GM19372 (cell line): ENCODE measurements at regions not wholly inside any gene's neighbourhood (a gene's known extent, or its start where the extent isn't known, plus 50 kb on each side); places are given as distances from the start of the nearest gene placed in this dataset.

Experiments
- ATAC-seq: cut with Tn5 transposase; IDR thresholded peaks from one replicate; pipeline ENCODE4 v1.9.1; 2021; ENCODE audit warnings: mild to moderate bottlenecking, low read depth, moderate library complexity; ENCODE audit not compliant: unreplicated experiment

DNA sequence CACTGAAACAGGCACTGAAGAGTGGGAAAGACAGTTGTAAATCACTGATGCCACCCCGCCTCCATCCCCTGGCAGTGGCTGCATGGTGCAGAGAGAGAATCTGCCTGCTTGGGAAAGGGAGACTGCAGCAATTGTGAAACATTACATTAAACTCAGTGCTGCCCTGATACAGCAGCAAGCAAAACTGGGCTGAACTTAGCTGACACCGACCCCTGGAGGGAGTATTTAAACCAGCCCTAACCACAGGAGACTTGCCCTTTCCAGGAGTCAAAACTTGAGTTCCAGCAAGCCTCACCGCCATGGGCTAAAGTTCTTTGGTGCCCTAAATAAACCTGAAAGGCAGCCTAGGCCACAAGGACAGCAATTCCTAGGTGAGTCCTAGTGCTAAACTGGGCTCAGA, 109.4 kb upstream of the PLPP4 start:
- no peak for ATAC-seq

DNA sequence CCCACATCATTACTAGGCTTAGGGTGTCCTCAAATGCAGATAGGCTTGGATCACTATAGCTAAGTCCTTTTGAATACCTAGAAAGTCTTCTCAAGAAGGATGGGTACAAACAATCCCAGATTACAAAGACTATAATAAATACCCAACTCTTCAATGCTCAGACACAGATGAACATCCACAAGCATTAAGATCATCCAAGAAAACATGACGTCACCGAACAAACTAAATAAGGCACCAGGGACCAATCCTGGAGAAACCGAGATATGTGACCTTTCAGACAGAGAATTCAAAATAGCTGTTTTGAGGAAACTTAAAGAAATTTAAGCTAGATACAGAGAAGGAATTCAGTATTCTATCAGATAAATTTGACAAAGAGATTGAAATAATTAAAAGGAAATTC, 108.0 kb upstream of the PLPP4 start:
- ATAC-seq, result no peak

DNA sequence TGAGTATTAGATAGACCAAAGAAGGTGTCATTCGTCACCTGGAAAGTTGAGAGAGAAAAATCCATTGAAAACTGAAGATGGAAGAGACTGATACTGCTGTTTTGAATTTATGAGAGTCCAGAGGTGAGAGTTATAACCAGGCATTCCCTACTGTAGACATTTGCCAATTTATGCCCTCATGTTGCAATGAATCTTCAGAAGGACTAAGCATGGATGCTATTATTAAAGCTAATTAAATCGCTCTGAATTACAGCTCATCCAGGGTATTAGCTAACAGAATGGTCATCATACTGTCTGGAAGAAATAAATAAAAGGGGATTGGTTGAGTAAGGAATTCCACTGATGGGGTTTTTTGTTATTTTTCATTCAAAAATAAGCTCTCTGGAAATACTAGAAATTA, 101.6 kb upstream of the PLPP4 start:
- no peak for ATAC-seq

DNA sequence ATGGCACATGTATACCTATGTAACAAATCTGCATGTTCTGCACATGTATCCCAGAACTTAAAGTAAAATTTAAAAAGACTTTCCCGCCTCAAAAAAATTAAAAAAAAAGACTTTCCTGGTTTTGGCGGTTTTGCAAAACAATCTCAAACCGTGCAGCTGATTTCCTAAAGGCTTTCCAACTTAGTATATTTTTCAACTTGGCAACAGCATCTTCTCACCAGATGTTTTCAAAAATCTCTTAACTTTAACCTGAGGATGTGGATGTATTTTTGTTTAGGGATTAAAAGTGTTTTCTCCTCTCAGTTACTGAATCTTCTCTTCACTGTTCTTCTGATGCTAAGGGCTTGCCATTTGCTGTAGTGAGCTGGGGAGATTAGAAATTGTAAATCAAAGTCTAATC, 96.5 kb upstream of the PLPP4 start:
- ATAC-seq, result no peak

- ATAC-seq, result no peak
Measured at GRCh38 chr10:120365872-120366271, 91.2 kb upstream of the PLPP4 start.

- no peak for ATAC-seq
Measured at GRCh38 chr10:120367341-120367740, 89.7 kb upstream of the PLPP4 start.

- ATAC-seq, result no peak
Measured at GRCh38 chr10:120368338-120368737, 88.7 kb upstream of the PLPP4 start.

DNA sequence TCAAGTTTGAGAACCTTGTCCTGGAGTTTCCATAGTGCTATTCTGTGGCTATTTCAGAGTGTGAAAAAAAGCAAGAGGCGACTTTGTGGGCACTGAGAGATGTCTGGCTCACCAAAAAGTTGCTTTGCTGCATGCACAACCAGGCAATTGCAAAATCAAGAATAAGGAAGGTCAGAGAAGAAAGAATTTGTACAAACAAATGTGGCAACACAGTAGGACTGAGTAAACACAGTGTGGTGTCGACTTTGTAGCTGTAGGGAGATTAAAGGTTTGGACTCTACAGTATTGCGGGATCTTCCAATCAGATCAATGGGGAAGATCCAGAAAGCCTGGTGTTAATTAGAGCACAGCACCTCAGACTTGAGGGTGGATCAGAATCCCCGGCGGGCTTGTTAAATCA, 88.1 kb upstream of the PLPP4 start:
- ATAC-seq, result no peak

- no peak for ATAC-seq
Measured at GRCh38 chr10:120369856-120370276, 87.2 kb upstream of the PLPP4 start.

DNA sequence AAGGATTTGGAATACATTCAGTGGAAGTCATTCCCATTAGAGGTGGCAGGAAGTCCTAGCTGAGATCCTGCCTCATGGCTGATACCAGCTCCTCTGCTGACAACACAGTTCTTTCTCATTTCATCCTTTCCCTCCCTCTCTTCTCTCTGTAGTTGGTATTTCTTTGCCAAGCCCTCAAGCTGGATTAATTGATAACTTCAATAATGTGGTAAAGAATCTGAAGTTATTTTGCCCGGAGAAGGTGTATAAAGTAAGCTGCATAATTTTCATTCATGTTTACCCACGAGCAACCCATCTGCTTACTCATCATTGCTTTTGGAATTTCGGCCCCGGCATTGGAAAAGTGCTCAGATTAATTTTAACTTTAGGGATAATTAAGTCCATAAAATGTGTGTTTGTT, 85.2 kb upstream of the PLPP4 start:
- no peak for ATAC-seq

- no peak for ATAC-seq
Measured at GRCh38 chr10:120372917-120373316, 84.1 kb upstream of the PLPP4 start.

- no peak for ATAC-seq
Measured at GRCh38 chr10:120375666-120376065, 81.4 kb upstream of the PLPP4 start.

DNA sequence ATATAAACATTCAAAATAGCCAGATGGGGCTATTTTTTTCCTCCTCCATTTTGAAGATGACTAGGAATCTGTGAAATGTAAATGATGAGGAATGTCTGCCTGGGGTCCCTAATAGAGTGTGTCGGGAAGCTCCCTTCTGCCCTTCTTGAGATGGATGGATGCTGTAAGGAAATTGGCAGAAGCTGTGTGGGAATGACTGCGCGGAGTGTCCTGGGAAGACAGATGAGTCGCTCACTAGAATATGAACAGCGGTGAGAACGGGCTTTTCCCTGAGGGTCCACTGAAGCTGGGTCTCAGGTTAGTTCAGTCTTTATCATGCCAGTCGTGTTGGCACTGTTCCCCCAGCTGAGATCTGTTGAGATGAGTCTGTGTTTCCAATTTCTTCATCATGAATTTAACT, 75.1 kb upstream of the PLPP4 start:
- no peak for ATAC-seq

DNA sequence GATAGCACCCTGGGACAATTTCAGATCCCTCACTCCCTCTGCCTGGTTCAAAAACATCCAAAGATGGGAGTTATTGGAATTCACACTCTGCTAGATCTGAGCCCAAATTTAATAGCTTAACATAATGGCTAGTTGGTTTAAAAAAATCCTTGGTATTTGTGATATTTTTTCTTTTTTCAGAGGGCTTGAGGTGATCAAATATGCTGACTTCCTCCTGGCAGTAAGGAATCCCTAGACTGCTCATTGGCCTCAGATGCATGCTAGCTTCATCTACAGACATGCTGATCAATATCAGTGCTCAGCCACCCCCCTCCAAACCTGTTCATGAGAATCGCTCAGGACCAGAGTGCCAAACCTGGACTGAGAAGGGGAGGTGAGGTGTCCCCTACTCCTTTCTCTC, 74.7 kb upstream of the PLPP4 start:
- no peak for ATAC-seq

DNA sequence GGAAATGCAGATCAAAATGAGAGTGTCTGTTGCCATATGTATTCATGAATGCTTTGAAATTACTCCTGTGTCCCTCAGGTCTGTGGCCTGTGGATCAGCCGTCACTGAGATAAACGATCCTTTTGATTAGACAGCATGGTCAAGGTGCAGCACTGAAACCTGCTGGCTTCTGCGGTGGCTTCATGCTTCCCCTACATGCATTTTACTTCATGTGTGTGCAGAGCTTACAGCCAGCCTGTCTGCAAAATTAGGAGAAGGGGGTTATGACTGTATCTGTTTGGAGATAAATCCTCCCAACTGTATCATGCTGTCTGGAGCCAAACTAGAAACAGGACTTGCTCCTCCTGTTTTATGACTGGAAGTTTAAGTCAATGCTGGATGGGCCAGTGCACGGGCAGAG, 71.0 kb upstream of the PLPP4 start:
- no peak for ATAC-seq

DNA sequence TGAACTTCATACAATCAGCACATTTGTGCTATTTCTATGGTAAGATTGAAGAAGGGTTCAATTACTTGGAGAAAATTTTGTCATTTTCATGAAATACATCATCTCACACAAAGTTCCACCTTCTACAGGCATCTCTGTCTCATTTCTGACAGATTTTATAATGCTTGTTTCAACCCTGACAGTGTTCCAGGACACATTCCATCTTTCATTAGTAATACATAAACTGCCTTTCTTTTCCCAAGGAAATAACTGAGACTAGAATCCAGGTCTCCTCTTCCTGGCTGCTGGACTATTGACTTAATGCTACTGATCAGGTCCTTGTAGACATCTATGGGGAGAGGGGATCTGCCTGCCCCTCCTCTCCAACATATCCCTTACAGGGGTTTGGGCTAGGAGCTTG, 70.1 kb upstream of the PLPP4 start:
- no peak for ATAC-seq

DNA sequence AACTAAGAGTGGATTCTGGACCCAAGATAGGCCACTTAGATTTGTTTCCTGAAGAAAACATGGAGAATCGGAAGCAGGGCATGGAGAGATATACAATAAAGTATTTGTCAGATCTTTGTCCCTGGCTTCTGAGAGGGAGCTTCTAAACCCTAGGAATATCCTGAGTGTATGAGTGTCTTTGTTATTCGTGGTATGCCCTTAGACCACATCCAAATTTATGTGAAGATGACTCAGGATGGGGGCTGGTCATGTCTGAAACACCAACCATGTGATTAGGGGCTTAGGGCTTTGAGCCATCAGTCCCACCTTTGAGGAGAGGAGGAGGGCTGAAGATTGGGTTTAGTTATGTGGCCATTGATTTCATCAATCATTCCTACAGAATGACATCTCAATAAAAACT, 69.7 kb upstream of the PLPP4 start:
- ATAC-seq, result no peak

- ATAC-seq, result no peak
Measured at GRCh38 chr10:120392245-120392644, 64.8 kb upstream of the PLPP4 start.

DNA sequence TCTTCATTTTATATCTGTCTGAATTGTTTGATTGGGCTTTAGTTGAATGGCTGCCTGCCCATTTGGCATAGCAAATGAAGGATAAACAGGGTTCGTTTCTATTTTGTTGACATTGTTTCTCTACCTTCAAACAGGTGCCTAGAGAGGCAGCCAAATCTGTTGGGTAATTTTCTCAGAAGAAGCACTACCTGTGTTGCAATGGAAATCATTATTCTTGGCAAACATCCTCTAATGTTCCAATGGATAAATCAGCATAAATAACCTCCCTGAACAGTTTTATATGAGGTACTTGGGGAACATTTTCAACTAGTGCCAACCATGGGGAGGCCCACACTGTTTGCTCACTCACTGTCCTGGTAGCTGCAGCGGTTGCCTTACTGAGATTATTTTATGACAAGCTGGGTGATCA, 64.4 kb upstream of the PLPP4 start:
- no peak for ATAC-seq

- no peak for ATAC-seq
Measured at GRCh38 chr10:120394446-120394845, 62.6 kb upstream of the PLPP4 start.

- ATAC-seq, result no peak
Measured at GRCh38 chr10:120396228-120396627, 60.8 kb upstream of the PLPP4 start.

DNA sequence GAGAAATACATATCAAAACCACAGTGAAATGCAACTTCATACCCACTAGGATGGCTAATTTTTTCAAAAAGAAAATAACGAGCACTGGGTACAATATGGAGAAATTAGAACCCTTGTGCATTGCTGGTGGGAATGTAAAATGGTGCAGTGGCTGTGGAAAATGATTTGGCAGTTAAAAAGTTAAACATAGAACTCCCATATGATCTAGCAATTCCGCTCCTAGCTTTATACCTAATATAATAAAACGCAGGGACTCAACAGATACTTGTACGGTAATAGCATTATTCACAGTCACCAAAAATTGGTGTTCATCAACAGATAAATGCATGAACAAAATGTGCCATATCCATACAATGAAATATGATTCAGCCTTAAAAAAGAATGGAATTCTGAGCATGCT, 58.8 kb upstream of the PLPP4 start:
- ATAC-seq, result no peak

DNA sequence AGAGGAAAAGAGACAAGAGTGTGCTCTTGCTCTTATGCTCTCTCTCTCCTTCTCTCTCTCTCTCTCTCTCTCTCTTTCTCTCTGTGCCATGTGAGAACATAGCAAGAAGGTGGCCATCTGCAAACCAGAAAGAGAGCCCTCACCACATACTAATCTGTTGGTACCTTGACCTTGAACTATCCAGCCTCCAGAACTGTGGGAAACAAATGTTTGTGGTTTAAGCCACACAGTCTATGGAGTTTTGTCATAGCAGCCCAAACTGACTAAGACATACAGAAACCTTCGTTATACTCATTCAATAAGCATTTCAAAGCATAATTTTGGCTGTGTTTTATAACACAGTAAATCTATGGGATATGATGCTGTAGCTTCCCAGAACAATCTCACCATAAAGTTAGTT, 56.4 kb upstream of the PLPP4 start:
- no peak for ATAC-seq
